GM19455 (cell line): ENCODE measurements at regions not wholly inside any gene's neighbourhood (a gene's known extent, or its start where the extent isn't known, plus 50 kb on each side); places are given as distances from the start of the nearest gene placed in this dataset.
"Not testable (repeated sequence)": the region's sequence is repeated elsewhere in the genome, so short reads cannot be mapped to it uniquely, and the experiment has no call there.

ENCODE experiments used
- ATAC-seq: cut with Tn5 transposase; IDR thresholded peaks from one replicate; pipeline ENCODE4 v1.9.1; 2021; ENCODE audit not compliant: unreplicated experiment

DNA sequence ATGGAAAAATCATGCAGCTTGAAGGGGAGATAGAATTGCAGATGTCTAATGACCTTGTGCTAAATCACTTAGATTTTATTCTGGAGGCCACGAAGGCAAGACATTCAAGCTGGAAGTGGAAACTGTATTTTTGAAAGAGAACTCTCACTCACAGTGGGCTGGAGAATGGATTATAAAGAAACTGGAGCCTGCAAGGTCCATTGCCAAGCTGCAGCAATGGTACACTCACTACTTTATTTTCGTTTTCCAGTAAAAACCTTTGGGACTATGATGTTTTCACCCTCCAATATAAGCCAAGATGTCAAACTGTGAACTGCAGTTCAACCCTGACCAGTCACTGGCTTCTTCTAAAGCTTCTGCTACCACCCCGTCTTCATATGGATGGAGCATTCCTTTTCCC is 62.0 kb downstream of the SKIDA1 start:
- ATAC-seq, result no peak

DNA sequence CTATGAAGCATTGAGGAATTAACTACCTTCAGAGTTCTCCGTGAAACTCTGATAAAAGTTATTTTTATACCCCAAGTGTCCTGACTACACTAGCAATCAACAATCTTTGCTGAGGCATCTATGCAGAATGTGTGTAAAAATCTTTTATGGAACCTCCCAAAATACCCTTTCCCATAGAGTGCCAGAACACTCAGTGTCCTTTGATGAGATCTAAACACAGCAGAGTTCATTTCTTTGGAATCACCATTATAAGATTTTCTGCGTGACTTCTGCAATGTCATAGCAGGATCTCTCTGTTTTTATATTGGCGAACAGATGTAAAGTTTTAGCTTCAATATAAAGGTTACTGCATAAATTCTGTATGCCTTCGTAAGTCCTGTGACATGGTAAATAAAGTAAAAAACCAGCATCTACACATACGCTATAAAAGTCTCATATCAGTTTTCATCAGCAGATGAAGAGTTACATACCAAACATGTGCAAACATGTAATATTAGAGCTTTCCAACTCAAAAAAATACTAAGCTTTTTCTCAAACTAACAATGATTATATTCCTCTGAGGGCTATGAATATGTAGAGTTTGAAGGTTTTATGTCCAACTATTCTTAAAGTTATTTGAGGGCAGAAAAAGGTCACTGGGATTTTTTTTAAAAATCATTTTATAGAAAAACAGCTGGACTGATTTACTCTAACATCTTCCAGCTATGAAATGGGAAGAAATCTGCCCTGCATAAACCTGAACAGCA is 67.2 kb downstream of the SKIDA1 start:
- ATAC-seq, result no peak

DNA sequence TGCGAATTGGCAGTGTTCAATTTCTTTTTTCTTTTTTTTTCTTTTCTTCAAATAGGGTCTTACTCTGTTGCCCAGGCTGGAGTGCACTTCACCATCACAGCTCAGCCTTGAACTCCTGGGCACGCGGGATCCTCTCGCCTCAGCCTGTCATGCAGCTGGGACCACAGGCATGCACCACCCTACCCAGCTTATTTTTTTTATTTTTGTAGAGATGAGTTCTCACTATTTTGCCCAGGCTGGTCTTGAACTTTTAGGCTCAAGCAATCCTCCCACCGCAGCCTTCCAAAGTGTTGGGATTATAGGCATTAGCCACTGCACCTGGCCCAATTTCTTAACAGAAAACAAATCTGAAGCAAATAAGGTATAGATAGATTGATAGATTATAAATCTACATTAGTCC is 69.3 kb downstream of the SKIDA1 start:
- no peak for ATAC-seq

DNA sequence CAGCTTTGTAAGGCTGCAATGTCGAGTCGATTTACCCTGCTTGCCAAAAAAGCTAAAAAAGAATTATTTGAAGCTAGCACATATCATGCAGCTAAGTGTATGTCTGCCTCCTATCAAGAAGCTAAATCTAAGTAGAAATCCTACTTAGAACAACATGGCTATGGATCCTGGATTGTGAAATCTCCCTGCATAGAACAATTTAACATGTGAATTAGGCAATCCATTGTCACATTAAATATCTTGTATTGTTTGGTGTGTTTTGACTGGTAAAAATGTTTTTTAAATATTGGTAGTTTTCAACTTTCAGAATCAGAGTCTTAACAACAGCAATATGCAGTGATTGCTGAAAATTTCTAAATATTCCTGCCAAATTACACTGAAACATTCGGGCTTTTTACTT is 73.3 kb downstream of the SKIDA1 start:
- no peak for ATAC-seq

DNA sequence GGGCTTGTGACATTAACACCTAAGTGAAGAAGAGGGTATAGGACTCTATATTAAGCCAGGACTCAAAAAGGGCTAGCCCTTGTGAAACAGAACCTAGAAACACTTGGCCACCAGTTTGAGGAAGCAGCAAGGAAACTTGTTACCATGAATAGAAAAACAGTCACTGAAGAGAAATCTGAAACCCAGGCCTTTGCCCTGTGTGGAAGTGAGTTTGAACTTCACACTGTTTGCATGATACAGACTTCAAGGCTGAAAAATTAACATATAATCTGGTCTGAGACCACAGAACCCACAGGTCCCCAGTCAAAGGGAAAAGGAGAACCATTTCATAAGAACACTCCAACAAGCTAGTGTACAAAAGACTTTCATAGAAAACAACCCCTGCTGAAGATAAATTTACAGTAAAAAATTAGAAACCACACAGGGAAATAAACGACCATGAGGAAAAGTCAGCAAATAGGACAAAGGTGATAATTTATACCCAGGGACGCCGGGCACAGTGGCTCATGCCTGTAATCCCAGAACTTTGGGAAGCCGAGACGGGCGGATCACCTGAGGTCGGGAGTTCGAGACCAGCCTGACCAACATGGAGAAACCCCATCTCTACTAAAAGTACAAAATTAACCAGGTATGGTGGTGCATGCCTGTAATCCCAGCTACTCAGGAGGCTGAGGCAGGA is 76.1 kb downstream of the SKIDA1 start:
- peak; percentile 63 for ATAC-seq

DNA sequence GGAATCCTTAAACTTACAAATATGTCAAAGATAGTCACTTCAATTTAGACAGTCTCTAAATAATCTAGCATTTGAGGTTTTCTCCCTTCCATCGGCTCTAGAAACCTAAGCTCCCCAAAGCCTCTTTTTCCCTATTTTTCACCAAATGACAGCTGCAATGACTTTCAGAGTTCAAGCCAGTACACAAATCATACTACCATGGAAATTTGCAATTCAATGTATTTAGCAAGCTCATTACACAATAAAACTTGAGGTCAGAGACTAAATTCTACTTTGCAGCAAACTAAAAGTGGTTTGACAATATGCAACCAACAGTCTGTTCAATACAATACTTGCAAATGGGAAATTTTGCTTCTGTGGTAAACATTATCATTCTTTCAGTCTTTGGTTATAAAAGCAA is 80.3 kb downstream of the SKIDA1 start:
- no peak for ATAC-seq

DNA sequence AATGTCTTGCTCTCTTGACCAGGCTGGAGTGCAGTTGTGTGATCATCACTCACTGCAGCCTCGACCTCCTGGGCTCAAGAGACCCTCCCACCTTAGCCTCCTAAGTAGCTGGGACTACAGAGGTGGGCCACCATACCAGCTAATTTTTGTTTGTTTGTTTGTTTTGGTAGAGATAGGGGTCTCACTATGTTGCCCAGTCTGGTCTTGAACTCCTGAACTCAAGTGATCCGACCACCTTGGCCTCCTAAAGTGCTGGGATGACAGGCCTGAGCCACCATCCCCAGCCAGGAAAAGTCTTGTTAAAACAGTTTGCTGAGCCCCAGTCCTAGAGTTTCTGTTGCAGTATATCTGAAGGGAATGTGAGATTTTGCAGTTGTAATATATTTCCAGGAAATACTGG is 83.9 kb downstream of the SKIDA1 start:
- ATAC-seq, result no peak

DNA sequence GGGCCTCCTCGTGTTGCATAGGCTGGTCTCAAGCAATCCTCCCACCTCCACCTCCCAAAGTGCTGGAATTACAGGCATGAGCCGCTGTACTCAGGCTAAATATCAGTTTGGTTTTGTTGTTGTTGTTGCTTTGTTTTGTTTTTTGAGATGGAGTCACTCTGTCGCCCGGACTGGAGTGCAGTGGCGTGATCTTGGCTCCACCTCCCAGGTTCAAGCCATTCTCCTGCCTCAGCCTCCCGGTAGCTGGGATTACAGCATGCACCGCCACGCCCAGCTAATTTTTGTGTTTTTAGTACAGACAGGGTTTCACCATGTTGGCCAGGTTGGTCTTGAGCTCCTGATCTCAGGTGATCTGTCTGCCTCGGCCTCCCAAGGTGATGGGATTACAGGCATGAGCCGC is 86.6 kb downstream of the SKIDA1 start:
- not testable (repeated sequence) for ATAC-seq

DNA sequence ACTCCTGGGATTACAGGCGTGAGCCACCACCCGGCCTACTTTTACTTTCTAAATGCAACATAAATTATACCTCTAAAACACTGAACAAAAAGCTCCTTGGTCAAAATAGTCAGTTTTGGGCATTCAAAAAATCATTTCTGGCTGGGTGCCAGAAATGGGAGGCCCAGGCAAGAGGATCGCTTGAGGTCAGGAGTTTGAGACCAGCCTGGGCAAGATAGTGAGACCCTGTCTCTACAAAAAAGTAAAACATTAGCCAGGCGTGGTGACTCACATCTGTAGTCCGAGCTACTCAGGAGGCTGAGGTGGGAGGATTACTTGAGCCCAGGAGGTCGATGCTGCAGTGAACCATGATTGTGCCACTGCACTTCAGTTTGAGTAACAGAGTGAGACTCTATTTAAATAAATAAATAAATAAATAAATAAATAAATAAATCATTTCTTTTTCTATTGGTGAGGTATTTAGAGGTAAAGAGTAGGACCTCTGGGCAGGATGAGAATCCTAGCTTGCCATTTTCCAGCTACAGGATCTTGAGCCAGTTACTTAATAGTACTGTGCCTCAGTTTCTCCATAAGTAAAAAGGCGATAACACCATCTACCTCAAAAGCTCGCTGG is 87.6 kb downstream of the SKIDA1 start:
- ATAC-seq, result no peak

DNA sequence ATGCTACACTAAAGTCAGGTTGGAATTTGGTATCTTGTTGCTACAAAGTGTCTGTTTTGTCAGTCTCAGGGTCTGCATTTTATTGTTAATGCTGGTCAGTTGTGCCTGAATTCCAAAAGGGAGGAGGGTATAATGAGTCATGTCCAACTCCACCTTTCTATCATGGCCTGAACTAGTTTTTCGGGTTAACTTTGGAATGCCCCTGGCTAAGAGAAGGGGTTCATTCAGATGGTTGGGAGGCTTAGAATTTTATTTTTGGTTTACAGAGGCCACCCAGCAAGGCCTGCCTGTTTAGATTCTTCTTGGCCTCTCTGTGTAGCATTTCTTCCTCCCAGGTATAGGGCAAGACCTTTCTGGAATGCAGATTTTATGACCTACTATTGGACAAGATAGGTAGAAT is 93.2 kb downstream of the SKIDA1 start:
- ATAC-seq, result no peak

DNA sequence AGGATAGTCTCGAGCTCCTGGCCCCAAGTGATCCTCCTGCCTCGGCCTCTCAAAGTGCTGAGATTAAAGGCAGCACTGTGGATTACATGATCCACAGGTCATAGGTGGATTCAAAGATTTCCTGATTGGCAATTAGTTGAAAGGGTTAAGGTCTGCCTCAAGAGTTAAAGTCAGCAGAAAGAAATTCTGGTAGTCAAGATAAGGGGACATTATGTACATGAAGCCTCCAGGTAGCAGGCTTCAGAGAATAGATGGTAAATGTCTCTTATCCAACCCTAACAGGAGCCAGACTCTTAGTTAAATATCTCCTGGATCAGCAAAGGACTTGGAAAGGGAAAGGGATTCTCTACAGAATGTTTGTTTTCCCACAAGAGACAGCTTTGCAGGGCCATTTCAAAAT is 93.7 kb downstream of the SKIDA1 start:
- ATAC-seq, result no peak

DNA sequence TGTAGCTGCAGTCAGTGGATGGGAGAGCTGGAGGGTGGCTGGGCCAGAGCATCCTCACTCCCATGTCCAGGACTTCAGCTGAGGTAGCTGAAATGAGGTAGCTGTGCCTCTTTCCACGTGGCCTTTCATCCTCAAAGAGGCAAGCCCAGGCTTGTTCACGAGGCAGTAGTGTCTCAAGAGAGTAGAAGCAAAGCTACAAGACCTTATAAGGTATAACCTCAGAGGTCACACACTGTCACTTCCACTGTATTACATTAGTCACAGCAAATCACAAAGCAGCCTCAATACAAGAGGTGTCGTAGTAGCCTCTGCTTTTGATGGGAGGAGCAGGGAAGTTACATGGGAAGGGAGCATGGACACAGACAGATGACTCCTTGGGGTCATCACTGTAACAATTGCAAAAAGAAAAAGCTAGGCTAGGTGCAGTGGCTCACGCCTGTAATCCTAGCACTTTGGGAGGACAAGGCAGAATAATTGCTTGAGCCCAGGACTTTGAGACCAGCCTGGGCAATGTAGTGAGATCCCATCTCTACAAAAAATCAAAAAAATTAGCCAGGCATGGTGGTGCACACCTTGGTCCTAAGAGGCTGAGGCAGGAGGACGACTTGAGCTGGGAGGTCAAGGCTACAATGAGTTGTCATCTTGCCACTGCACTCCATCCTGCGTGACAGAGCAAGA is 97.5 kb downstream of the SKIDA1 start:
- ATAC-seq, result no peak

DNA sequence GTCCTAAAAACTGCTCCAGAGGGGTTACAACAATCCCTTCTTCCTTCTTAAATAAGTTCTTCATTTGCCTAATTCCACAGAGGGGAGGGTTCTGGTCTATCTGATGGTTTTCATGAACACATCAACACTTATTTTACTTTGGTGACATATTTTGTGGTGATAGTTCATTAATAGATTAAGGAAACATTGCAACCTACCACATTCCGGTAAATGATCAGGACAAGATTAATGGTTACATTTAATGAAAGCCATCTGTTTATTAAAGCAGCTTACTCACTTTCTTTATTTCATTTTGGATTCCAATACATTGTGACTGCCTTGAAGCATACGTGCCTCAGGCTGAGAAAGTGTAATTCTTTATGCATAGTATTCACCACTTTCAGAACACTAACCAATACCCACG is 101.0 kb downstream of the SKIDA1 start:
- ATAC-seq, result no peak

DNA sequence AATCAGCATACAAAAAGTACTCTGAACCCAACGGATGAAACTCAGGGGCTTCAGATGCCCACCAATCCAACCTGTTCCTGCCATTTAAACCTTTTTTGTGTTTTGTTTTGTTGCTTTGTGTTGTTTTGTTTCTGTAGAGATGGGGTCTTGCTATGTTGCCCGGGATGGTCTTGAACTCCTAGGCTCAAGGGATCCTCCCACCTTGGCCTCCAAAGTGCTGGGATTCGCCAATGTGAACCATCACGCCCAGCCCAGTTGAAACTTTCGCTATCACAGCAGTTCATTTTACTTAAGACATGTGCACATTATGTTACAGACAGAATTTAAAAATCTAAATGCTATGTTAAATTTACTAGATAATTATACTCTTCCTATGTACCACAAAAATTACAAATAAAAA is 101.6 kb downstream of the SKIDA1 start:
- no peak for ATAC-seq

DNA sequence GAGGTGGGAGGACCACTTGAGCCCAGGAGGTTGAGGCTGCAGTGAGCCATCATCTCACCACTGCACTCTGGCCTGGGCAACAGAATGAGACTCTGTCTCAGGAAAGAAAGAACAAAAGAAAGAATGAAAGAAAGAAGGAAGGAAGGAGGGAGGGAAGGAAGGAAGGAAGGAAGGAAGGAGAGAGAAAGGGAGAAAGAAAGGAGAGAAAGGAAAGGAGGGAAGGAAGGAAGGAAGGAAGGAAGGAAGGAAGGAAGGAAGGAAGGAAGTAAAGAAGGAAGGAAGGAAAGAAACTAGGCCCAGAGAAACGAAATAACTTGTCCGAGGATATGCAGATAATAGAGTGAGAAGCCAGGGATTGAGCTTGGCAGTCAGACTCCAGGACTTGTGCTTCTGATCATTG is 102.1 kb downstream of the SKIDA1 start:
- ATAC-seq, result no peak

DNA sequence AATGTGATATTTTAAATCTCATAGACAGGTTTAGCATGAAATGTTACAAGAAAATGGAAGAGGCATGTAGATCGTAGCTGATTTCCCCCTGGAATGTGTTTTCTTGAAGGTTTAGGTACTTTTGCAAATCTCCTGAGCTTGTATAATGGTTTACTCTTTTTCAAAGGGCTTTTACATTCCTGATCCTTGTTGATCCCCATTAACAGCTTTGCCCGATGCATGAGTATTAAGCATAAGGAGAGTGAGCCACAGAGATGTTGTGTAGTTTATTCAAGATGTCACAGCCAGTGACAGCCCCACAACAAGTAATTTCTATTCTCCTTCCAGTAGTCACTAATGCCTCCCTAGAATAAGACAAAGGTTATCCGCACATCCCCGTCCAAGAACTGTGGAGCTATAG is 103.7 kb downstream of the SKIDA1 start:
- no peak for ATAC-seq

DNA sequence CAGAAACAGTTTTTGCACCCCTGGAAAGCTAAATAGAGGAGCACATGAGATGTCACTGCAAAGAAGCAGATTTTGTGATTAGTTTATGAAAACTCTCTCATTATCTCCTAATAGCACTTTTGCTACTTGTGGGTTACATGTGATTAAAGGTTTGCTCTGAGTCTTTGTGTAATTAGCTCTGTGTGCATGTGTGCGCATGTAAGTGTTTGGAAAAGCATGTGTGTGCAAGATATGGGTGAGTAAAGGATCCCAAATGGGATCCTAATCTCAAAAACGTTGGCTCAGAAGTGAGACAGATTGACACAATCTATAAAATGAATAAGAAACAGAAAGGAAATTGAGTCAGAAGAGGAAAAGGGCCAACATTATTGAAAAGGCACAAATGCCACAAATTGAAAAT is 104.5 kb downstream of the SKIDA1 start:
- ATAC-seq, result no peak

DNA sequence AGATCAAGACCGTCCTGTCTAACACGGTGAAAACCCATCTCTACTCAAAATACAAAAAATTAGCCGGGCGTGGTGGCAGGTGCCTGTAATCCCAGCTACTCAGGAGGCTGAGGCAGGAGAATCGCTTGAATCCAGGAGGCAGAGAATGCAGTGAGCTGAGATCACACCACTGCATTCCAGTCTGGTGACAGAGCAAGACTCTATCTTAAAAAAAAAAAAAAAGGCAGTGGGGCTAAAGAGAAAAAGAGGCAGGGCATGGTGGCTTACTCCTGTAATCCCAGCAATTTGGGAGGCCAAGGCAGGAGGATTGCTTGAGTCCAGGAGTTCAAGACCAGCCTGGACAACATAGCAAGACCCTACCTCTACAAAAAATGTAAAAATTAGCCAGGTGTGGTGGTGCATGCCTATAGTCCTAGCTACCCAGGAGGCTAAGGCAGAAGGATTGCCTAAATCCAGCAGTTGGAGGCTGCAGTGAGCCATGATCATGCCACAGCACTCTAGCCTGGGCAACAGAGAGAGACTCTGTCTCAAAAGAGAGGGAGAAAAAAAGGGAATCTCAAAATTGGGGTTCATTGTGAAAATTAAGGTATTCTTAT is 106.4 kb downstream of the SKIDA1 start:
- ATAC-seq, result not testable (repeated sequence)

DNA sequence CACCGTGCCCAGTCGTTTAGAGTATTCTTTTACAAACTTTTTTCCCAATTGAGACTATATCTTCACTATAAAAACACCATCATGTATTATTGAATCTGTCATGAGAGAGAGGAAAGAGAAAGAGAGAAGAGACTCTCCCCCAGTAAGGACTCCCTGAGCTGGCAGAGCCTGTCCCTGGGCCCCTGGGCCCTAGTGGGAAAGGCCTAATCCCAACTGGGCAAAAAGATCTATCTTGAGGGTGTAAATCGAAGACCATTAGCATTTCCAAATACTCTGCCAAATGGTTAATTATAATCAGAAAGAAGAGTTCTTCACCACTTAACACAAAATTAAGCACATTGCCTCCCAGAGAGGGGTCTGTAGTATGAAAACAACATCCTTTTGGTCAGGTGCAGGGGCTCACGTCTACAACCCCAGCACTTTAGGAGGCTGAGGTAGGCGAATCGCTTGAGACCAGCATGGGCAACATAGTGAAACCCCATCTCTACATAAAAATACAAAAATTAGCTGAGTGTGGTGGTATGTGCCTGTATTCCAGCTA is 108.2 kb downstream of the SKIDA1 start:
- no peak for ATAC-seq

DNA sequence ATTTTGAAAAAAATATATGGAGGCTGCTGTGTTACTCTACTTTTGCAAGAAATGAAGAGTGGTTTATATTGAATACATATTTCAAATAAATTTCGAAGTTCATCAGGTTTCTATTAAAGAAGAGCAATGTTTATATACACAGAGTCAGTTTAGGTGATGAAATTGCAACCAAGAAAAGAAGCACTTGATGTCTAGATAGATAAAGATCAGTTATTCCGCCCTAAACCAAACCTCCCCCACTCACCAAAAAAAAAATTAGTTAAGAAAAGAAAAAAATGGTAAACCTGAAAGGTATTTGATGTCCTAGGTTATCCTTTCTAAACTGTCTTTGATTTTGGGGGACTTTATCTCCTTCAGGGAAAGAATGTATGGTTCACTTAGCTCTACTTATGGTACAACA is 111.8 kb downstream of the SKIDA1 start:
- no peak for ATAC-seq

DNA sequence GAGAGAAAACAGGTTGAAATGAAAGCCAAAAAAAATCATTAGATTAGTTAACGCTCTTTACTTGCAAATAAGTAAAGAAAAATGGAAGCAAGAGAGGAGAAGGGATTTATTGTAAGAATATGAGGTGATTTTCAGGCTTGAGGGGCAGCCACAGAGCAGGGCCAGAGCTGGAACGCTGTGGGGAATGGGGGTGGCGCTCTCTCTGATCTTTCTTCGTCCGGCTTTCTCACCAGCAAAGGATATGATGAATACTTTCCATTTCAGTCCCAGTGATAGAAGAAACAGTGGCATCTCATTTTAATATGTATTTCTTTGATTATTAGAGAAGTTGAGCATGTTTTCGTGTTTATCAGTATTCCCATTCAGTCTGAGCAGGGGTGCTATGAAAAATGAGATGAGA is 112.2 kb downstream of the SKIDA1 start:
- ATAC-seq, result no peak
